ENCODE measurements at regions not wholly inside any gene's neighbourhood (a gene's known extent, or its start where the extent isn't known, plus 50 kb on each side); places are given as distances from the start of the nearest gene placed in this dataset.

DNA sequence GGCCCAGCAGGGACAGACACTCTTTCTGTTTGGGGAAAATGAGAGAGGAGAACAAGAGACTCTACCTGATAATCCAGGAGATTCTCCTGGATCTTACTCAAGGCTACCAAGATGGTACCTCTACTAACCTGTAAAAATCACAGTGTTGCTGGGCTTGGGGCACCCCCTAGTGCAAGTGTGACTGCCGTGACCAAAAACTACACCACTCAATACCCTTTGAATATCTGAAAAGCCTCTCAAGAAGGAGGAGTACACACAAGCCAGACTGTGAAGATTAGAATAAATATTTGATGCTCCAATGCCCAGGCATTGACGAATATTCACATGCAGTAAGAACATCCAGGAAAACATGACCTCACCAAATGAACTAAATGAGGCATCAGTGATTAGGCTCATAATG, 965.4 kb downstream of the LRFN5 start:
- TF ChIP-seq POLR2A (IDR thresholded peaks at IDR 0.05): no peak
- TF ChIP-seq, protein P1, sequence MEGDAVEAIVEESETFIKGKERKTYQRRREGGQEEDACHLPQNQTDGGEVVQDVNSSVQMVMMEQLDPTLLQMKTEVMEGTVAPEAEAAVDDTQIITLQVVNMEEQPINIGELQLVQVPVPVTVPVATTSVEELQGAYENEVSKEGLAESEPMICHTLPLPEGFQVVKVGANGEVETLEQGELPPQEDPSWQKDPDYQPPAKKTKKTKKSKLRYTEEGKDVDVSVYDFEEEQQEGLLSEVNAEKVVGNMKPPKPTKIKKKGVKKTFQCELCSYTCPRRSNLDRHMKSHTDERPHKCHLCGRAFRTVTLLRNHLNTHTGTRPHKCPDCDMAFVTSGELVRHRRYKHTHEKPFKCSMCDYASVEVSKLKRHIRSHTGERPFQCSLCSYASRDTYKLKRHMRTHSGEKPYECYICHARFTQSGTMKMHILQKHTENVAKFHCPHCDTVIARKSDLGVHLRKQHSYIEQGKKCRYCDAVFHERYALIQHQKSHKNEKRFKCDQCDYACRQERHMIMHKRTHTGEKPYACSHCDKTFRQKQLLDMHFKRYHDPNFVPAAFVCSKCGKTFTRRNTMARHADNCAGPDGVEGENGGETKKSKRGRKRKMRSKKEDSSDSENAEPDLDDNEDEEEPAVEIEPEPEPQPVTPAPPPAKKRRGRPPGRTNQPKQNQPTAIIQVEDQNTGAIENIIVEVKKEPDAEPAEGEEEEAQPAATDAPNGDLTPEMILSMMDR (IDR thresholded peaks at IDR 0.05): no peak

Measured in thyroid gland (tissue), 4 donors.